ENCODE measurements at regions not wholly inside any gene's neighbourhood (a gene's known extent, or its start where the extent isn't known, plus 50 kb on each side); places are given as distances from the start of the nearest gene placed in this dataset.

- TF ChIP-seq CTCF (IDR thresholded peaks at IDR 0.05) = no peak
- no peak for TF ChIP-seq POLR2AphosphoS5 (IDR thresholded peaks at IDR 0.05)
- no peak for TF ChIP-seq POLR2A (IDR thresholded peaks at IDR 0.05)
- TF ChIP-seq EP300 (IDR thresholded peaks at IDR 0.05) = no peak
Measured at GRCh38 chr2:15768615-15769014, 171.7 kb upstream of the MYCN start.
